Lower leg skin (tissue), 3 donors: ENCODE measurements at regions not wholly inside any gene's neighbourhood (a gene's known extent, or its start where the extent isn't known, plus 50 kb on each side); places are given as distances from the start of the nearest gene placed in this dataset.

ENCODE experiments used
- POLR2A ChIP-seq, 2 donors: fragments of 450-650 bp; IDR thresholded peaks; one replicate each; pipeline ENCODE4 v1.6.1; 2016 to 2017; ENCODE audit warnings: antibody characterized with exemption in 2 of 2, mild to moderate bottlenecking in 1 of 2, moderate library complexity in 1 of 2
- TF ChIP-seq, protein P1 (sequence below), 3 donors: fragments of 450-650 bp; IDR thresholded peaks; one replicate each; pipeline ENCODE4 v1.5.1; 2016; ENCODE audit warnings: antibody characterized with exemption in 3 of 3, mild to moderate bottlenecking in 3 of 3, moderate library complexity in 2 of 3

DNA sequence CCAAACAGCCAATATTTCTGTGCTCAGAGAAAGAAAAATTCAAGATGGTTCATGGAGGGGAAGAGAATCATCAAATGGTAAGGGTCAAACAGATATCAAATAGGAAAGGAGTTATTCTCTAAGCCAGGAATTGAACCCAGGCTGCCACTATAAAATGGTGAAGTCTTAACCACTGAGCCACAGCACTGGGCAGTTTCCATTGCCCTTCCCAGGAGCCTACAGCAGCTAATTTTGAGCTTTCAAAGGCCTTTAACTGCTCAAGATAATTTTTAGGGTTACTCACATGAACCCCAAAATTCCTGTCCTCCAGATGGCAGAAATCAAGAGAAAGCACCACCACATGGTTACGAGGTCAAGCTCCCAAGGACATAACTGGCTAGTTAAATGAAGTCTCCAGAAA is 176.2 kb downstream of the KIF18A start:
- TF ChIP-seq, protein P1, sequence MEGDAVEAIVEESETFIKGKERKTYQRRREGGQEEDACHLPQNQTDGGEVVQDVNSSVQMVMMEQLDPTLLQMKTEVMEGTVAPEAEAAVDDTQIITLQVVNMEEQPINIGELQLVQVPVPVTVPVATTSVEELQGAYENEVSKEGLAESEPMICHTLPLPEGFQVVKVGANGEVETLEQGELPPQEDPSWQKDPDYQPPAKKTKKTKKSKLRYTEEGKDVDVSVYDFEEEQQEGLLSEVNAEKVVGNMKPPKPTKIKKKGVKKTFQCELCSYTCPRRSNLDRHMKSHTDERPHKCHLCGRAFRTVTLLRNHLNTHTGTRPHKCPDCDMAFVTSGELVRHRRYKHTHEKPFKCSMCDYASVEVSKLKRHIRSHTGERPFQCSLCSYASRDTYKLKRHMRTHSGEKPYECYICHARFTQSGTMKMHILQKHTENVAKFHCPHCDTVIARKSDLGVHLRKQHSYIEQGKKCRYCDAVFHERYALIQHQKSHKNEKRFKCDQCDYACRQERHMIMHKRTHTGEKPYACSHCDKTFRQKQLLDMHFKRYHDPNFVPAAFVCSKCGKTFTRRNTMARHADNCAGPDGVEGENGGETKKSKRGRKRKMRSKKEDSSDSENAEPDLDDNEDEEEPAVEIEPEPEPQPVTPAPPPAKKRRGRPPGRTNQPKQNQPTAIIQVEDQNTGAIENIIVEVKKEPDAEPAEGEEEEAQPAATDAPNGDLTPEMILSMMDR (IDR thresholded peaks at IDR 0.05) = no peak
- no peak for TF ChIP-seq POLR2A (IDR thresholded peaks at IDR 0.05)
